Tibial nerve (tissue), 4 donors: ENCODE measurements at regions not wholly inside any gene's neighbourhood (a gene's known extent, or its start where the extent isn't known, plus 50 kb on each side); places are given as distances from the start of the nearest gene placed in this dataset.

ENCODE experiments used
- DNase-seq, 2 donors: peaks; one replicate each; pipeline ENCODE4 v3.0.0-alpha.2; 2019; ENCODE audit warnings: low spot score in 2 of 2
- H3K27ac ChIP-seq, 4 donors: fragments of 200-600 bp; sonication (generic) in 3 of 4; one replicate each; pipeline ENCODE4 v1.5.1; 2017 to 2019; ENCODE audit warnings: mild to moderate bottlenecking in 1 of 4
- H3K27me3 ChIP-seq, 2 donors: fragments of 200-600 bp; sonication (generic) in 1 of 2; one replicate each; pipeline versions ENCODE4 v1.5.1 to v1.6.0; 2017 to 2019
- H3K36me3 ChIP-seq, 3 donors: fragments of 200-600 bp; sonication (generic); one replicate each; pipeline ENCODE4 v1.5.1; 2018 to 2019
- H3K4me1 ChIP-seq, 4 donors: fragments of 200-600 bp; sonication (generic) in 3 of 4; one replicate each; pipeline ENCODE4 v1.5.1; 2017 to 2019
- H3K4me3 ChIP-seq, 4 donors: fragments of 200-600 bp; sonication (generic) in 3 of 4; one replicate each; pipeline ENCODE4 v1.5.1; 2017 to 2019; ENCODE audit warnings: mild to moderate bottlenecking in 1 of 4, moderate library complexity in 1 of 4
- H3K9me3 ChIP-seq, 4 donors: fragments of 200-600 bp; sonication (generic) in 3 of 4; one replicate each; pipeline ENCODE4 v1.5.1; 2017 to 2019
- CTCF ChIP-seq, 5 experiments: fragments of 200-600 bp in 3 of 5; fragments of 450-650 bp in 2 of 5; sonication (generic) in 3 of 5; IDR thresholded peaks; one replicate each; pipeline ENCODE4 v1.5.1; 2016 to 2019; ENCODE audit warnings: antibody characterized with exemption in 5 of 5, mild to moderate bottlenecking in 3 of 5, moderate library complexity in 2 of 5
- EP300 ChIP-seq, 2 donors: sonication (generic); formaldehyde crosslinking; IDR thresholded peaks; one replicate each; pipeline ENCODE4 v1.6.1; 2017; ENCODE audit warnings: antibody characterized with exemption in 2 of 2, mild to moderate bottlenecking in 1 of 2
- POLR2A ChIP-seq, 2 donors: fragments of 450-650 bp; IDR thresholded peaks; one replicate each; pipeline ENCODE4 v1.6.1; 2017; ENCODE audit warnings: antibody characterized with exemption in 2 of 2, mild to moderate bottlenecking in 2 of 2, moderate library complexity in 2 of 2
- WGBS, 2 donors: methylation state at CpG; one replicate each; pipeline ENCODE4 v1.1.5; 2018; 5-methylcytosine and 5-hydroxymethylcytosine counted together

DNA sequence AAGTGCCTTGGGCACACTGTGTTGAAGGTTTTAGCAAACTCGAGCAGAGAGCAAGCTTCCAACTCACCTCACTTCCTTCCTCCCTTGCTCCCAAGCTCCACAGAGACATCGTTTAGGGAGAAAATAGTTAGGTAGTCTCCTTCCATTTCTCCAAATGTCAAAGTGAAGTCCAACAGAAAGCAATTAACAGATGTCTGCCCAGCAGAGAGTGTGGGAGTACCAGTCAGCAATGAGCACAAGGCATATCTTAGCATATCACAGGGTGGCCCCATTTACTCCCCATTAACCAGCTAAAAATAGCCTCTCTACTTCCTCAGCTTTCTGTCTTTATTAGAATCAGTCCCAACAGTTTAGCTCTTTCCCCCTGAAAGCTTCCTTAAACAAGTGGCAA lies 334.2 kb upstream of the CAMK1G start:
- no peak for TF ChIP-seq POLR2A (IDR thresholded peaks at IDR 0.05)
- TF ChIP-seq EP300 (IDR thresholded peaks at IDR 0.05) = no peak
- TF ChIP-seq CTCF (IDR thresholded peaks at IDR 0.05) = no peak
- Histone ChIP-seq H3K27ac (no peak overlapping the region), H3K9me3 (no peaks in the 10 kb centered on the region), H3K4me1 (no peaks in the 10 kb centered on the region), H3K4me3 (no peak overlapping the region), H3K27me3 (no peaks in the 10 kb centered on the region), H3K36me3 (no peaks in the 10 kb centered on the region)
- no peak for DNase-seq
- WGBS, 2 donors = 8 to 19% methylated on average over 2 of the region's 2 CpGs

DNA sequence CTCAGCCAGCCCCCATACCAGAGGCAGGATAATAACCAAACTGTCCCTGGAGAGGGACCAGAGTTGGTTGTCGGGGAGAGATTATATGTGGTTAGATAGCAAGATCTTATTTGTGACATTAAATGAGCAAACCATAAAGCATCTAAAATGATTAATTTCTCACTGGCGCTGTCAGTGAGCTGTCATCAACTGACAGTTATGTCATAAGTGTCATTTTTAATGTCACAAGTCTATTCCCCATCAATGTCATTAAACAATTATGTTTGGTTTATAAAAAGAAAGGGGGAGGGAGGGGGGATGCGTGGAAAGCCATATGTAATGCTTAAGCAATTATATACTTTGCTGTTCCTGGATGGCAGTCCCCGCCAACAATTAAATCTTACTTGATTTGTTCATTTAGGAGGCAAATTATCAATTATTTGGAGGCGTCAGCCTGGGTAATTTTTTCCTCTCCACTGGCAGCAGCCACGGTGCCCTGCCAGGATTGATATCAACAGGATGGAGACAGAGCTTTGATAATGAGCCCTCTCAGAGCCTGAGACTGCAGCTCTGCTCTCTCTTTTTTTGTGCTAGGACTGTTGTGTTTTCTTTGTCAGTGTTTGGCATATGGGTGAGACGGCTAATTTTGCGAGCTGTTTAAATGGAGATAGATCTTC lies 333.6 kb upstream of the CAMK1G start:
- no peak for TF ChIP-seq POLR2A (IDR thresholded peaks at IDR 0.05)
- no peak for TF ChIP-seq EP300 (IDR thresholded peaks at IDR 0.05)
- TF ChIP-seq CTCF (IDR thresholded peaks at IDR 0.05) = no peak
- WGBS, 2 donors = 61 to 62% methylated on average over 8 of the region's 8 CpGs
- Histone ChIP-seq H3K4me3 (no peak overlapping the region), H3K27ac (no peak overlapping the region), H3K4me1 (no peaks in the 10 kb centered on the region), H3K27me3 (no peaks in the 10 kb centered on the region), H3K36me3 (no peaks in the 10 kb centered on the region), H3K9me3 (no peaks in the 10 kb centered on the region)
- no peak for DNase-seq

DNA sequence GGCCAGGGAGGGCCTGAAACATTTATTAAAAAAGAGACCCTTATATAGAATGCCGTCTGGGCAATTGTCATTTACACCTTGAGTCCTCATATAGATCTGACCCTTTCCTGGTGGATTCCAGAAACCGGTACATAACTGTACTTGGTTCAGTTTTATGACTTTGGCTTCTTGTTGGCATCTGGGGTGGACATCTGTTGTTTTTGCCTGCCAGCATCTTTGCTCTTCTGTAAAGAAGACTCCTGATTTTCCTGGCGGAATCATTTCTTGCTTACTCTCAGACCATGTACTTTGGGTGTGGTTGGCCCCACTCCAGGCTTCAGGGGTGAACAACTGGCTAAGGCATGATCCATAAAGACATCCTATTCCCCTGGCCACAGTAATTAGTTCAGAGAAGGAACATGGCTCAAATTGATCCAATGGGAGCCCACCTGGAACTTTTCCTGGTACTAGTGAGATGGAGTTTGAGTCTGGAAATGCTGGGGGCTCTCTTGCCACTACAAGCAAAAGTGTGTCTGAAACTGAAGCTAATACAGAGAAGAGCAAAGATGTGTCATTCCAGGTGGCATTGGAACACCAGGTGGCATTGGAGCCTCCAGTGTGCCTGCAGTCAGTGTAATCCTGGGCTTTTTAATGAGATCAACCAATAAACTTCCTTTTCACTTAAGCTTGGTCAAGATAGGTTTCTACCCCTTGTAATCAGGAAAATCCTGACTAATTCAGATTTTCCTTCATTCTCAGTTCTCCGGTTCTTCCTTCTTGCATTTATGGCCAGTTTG lies 332.5 kb upstream of the CAMK1G start:
- Histone ChIP-seq H3K4me1 (no peaks in the 10 kb centered on the region), H3K27me3 (no peaks in the 10 kb centered on the region), H3K36me3 (no peaks in the 10 kb centered on the region), H3K27ac (no peak overlapping the region), H3K4me3 (no peak overlapping the region), H3K9me3 (no peaks in the 10 kb centered on the region)
- 86 to 90% methylated on average over 4 of the region's 4 CpGs for WGBS, 2 donors
- DNase-seq = no peak
- TF ChIP-seq CTCF (IDR thresholded peaks at IDR 0.05) (no peak), POLR2A (IDR thresholded peaks at IDR 0.05) (no peak), EP300 (IDR thresholded peaks at IDR 0.05) (no peak)

DNA sequence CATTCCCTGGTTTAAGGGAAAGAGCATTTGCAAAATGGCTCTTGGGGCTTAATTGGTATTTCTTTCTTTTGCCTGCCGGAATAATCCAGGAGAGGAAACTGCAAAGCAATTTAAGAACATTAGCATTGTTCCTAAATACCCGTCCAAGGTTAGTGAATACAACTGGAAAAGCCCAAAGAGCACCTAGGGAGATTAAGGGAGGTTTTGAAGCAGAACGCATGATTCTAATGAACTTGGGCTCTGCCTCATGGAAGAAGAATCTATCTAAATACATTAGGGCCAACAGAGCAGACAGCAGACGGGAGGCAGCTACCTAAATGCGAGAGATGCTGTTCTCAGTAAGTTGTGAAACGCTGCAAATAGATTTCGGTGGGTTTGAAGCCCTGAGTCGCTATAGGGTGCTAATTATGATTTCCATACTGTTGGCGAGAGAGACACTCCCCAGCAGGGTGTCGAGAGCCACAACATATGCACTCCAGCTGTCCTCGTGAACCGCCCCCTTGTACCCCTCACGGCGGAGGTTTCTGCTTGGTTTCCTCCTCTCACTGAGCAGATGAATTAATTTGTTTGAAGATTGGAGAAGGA lies 326.7 kb upstream of the CAMK1G start:
- Histone ChIP-seq H3K27me3 (no peaks in the 10 kb centered on the region), H3K4me3 (no peak overlapping the region), H3K36me3 (no peaks in the 10 kb centered on the region), H3K9me3 (no peaks in the 10 kb centered on the region), H3K27ac (no peak overlapping the region), H3K4me1 (no peaks in the 10 kb centered on the region)
- 83 to 89% methylated on average over 14 of the region's 14 CpGs for WGBS, 2 donors
- no peak for DNase-seq
- no peak for TF ChIP-seq POLR2A (IDR thresholded peaks at IDR 0.05)
- TF ChIP-seq CTCF (IDR thresholded peaks at IDR 0.05) = no peak
- no peak for TF ChIP-seq EP300 (IDR thresholded peaks at IDR 0.05)

- H3K4me3 ChIP-seq = no peak overlapping the region
- 91 to 100% methylated on average over 1 of the region's 1 CpG for WGBS, 2 donors
Observed at GRCh38 chr1:209257454-209257853, 326.1 kb upstream of the CAMK1G start.

More at GRCh38 chr1:209257454-209257853, 326.1 kb upstream of the CAMK1G start:
- H3K36me3 ChIP-seq = no peaks in the 10 kb centered on the region
- no peaks in the 10 kb centered on the region for H3K9me3 ChIP-seq
- no peaks in the 10 kb centered on the region for H3K4me1 ChIP-seq
- no peak overlapping the region for H3K27ac ChIP-seq
- DNase-seq = no peak
- TF ChIP-seq EP300 (IDR thresholded peaks at IDR 0.05) (no peak), CTCF (IDR thresholded peaks at IDR 0.05) (no peak), POLR2A (IDR thresholded peaks at IDR 0.05) (no peak)
- no peaks in the 10 kb centered on the region for H3K27me3 ChIP-seq
